Activated T-cell treated with anti-CD3 and anti-CD28 coated beads, Interleukin-2, amount 50 U/mL, for 72 hours (primary cell): ENCODE measurements at regions not wholly inside any gene's neighbourhood (a gene's known extent, or its start where the extent isn't known, plus 50 kb on each side); places are given as distances from the start of the nearest gene placed in this dataset.

Source experiments
- ATAC-seq, 2 donors: fragments of 150-1000 bp; cut with Tn5 transposase; replicated peaks in 1 of 2; 2 replicates each; pipeline ENCODE4 v1.10.0; 2021; ENCODE audit warnings: moderate library complexity in 2 of 2, mild to moderate bottlenecking in 1 of 2
- DNase-seq, 2 donors: peaks; one replicate each; pipeline ENCODE4 v3.0.0; 2021 to 2022; ENCODE audit warnings: mixed read lengths in 1 of 2
- H3K27ac Mint-ChIP-seq: one replicate; pipeline ENCODE4 v1.8.0; 2022; ENCODE audit warnings: mild to moderate bottlenecking, moderate library complexity, mixed read lengths
- H3K27me3 Mint-ChIP-seq: one replicate; pipeline ENCODE4 v1.8.0; 2022; ENCODE audit warnings: low read depth, mixed read lengths
- H3K36me3 Mint-ChIP-seq, 2 donors: one replicate each; pipeline ENCODE4 v1.8.0; 2022; ENCODE audit warnings: mixed read lengths in 2 of 2, mild to moderate bottlenecking in 1 of 2; ENCODE audit not compliant: insufficient read depth in 2 of 2
- H3K4me1 Mint-ChIP-seq: one replicate; pipeline ENCODE4 v1.8.0; 2022; ENCODE audit warnings: low read depth, mixed read lengths
- H3K4me3 Mint-ChIP-seq, 2 donors: one replicate each; pipeline ENCODE4 v1.8.0; 2022; ENCODE audit warnings: mild to moderate bottlenecking in 2 of 2, mixed read lengths in 2 of 2, moderate library complexity in 2 of 2
- H3K9me3 Mint-ChIP-seq, 2 donors: one replicate each; pipeline ENCODE4 v1.8.0; 2022; ENCODE audit warnings: mixed read lengths in 2 of 2

DNA sequence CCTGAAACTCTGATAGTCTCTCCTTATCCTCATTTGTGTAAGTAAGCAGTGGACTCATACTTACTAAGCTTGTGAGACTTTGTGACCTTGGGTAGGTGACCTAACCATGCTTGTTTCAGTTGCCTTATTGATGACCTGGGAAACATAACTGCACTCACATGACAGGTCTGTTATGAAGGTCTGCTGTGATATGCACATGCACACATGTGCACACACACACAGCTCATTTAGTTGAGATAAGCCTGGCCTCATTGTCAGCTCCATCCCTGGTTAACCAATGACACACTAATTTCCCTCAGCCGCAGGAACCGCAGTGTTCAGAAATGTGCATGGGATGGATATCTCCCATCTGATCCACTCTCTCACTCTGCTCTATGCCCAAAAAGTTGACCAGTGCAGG is 177.2 kb downstream of the GPAM start:
- no peak for DNase-seq
- no peak for ATAC-seq
- Mint-ChIP-seq H3K4me3 (no peak overlapping the region), H3K4me1 (no peaks in the 10 kb centered on the region), H3K27ac (no peak overlapping the region), H3K27me3 (no peaks in the 10 kb centered on the region), H3K9me3 (no peaks in the 10 kb centered on the region), H3K36me3 (no peaks in the 10 kb centered on the region)

DNA sequence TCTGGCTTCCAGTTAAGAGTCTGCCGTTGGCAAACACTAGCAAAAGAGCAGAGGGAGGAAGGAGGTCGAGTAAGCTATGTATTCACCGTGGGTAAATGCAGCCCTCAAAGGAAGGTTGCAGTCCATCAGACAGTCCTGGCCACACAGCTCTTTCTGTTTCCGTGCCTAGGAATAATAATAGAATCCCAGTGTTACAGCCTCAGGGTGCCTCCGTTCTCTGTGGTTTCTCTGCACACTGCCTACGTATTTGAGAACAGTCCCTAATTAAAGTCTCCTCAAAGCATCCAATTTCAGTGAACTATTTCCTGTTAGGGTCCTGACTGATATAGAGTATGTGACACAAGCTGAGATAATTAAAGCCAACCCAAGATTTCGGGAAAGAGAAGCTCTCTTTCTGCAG is 176.7 kb downstream of the GPAM start:
- Mint-ChIP-seq H3K4me1 (no peaks in the 10 kb centered on the region), H3K36me3 (no peaks in the 10 kb centered on the region)
- no peak for ATAC-seq

DNA sequence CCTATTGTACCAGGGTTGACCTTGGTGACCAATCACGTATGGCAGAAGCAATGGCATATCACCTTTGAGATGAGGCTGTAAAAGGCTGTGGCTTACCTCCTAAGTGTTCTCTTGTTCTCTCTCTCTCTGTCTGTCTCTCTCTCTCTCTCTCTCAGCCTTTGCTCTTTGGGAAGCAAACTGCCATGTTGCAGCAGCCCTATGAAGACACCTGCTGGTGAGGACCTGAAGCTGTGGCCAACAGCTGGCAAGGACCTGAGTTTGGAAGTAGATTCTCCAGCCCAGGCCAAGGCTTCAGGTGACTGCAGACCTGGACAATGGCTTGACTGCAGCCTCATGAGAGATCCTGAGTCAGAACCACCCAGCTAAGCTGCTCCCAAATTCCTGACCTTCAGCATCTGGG is 161.4 kb downstream of the GPAM start:
- Mint-ChIP-seq H3K27ac (no peak overlapping the region), H3K4me3 (no peak overlapping the region)

More for the DNA sequence above, 176.7 kb downstream of the GPAM start:
- no peaks in the 10 kb centered on the region for H3K27me3 Mint-ChIP-seq
- no peaks in the 10 kb centered on the region for H3K9me3 Mint-ChIP-seq
- DNase-seq: no peak
- no peak overlapping the region for H3K4me3 Mint-ChIP-seq
- no peak overlapping the region for H3K27ac Mint-ChIP-seq

DNA sequence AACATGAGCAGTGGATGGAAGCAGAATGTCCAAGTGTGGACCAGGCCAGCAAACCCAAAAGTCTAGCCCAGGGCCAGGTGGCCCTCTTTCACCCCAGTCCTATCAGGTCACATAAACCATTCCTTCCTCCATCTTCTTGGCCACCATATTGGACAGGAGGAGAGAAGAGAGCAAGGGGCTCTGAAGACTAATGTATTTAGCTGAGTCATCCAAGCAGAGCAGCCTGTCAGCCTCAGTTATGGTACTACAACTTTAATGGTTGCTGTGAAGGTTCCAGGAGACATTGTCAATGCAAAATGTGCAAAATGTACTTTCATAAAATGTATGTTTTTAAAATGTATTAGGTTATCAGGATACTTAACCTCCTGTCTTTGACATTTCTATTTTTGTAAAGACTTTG is 159.5 kb downstream of the GPAM start:
- ATAC-seq (no peak), DNase-seq (no peak)
- Mint-ChIP-seq H3K4me3 (no peak overlapping the region), H3K27ac (no peak overlapping the region), H3K36me3 (peaks cover 1 to 2% of the 10 kb centered on the region in 2 donors), H3K4me1 (no peaks in the 10 kb centered on the region), H3K27me3 (no peaks in the 10 kb centered on the region), H3K9me3 (peaks cover 3% of the 10 kb centered on the region in 2 donors)

More for the DNA sequence above, 161.4 kb downstream of the GPAM start:
- DNase-seq: no peak
- Mint-ChIP-seq H3K27me3 (no peaks in the 10 kb centered on the region), H3K9me3 (peaks cover 0 to 3% of the 10 kb centered on the region in 2 donors), H3K4me1 (no peaks in the 10 kb centered on the region), H3K36me3 (no peaks in the 10 kb centered on the region)
- ATAC-seq: no peak

DNA sequence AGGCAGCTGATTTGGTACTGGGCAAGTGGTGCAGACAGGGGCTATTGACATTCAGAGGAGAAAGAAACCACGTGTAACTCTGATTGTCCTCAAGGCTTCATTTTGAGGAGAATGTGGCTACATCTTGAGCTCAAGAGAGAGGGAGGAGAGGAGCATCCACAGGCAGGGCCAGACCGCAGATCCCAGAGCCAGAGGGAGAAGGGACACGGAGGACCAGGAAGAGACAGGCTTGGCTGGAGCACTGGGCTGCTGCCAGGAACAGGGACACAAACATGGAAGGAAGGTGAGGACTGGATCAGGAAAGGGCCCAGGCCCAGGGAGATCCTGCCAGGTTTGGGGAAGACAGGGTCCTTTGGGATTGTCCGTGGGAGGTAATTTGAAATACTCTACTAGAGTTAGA is 158.3 kb downstream of the GPAM start:
- peaks cover 3 to 7% of the 10 kb centered on the region in 2 donors for H3K9me3 Mint-ChIP-seq
- DNase-seq (no peak), ATAC-seq (no peak)
- H3K27ac Mint-ChIP-seq: no peak overlapping the region
- no peak overlapping the region for H3K4me3 Mint-ChIP-seq
- H3K27me3 Mint-ChIP-seq: no peaks in the 10 kb centered on the region
- H3K4me1 Mint-ChIP-seq: no peaks in the 10 kb centered on the region
- H3K36me3 Mint-ChIP-seq: peaks cover 2 to 3% of the 10 kb centered on the region in 2 donors

DNA sequence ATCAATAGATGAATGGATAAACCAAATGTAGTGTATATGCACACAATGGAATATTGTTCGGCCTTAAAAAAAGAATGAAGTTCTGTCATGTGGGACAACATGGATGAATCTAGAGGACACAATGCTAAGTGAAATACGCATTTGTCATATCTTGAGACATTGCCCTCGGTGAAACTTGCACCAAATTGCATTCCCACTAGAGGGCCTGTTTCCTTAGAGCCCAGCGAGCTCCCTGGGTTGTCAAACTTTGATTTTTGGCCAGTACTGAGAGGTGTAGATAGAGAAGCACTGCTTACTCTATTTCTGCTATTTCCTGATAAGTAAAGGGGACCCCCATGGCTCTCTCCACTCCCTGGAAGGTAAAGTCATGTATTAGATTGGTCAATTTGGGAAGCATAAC is 157.1 kb downstream of the GPAM start:
- Mint-ChIP-seq H3K4me3 (no peak overlapping the region), H3K36me3 (peaks cover 3 to 4% of the 10 kb centered on the region in 2 donors), H3K9me3 (peaks cover 3 to 7% of the 10 kb centered on the region in 2 donors), H3K27me3 (no peaks in the 10 kb centered on the region), H3K27ac (no peak overlapping the region), H3K4me1 (no peaks in the 10 kb centered on the region)
- ATAC-seq (no peak), DNase-seq (no peak)

DNA sequence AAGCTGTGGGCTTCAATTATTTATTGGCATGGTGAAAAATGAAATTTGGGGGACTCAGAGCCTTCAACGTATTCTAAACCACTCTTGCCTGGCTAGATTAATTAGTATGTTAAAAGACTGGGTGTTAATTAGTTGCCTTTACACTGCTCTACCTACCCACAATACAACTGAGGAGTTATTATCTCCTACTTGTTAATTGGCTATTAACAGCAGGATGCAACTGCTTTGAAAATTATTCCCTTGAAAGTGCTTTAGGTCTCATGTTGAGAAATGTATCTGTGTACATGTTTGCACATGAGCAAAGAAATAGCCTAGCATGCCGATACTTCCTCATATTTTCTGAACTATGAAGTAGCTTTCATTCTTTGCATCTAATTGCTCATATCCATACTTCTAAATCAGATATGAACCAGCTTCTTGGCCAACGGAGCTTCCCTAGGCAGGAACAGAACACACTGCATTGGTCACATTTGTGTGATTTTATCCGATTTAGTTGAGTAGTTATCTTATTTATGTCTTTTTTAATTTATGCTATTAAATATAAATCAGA is 155.8 kb downstream of the GPAM start:
- H3K4me1 Mint-ChIP-seq: no peaks in the 10 kb centered on the region
- H3K9me3 Mint-ChIP-seq: peaks cover 3 to 7% of the 10 kb centered on the region in 2 donors
- H3K36me3 Mint-ChIP-seq: peaks cover 3 to 4% of the 10 kb centered on the region in 2 donors
- DNase-seq (no peak), ATAC-seq (no peak)
- no peak overlapping the region for H3K4me3 Mint-ChIP-seq
- H3K27ac Mint-ChIP-seq: no peak overlapping the region
- no peaks in the 10 kb centered on the region for H3K27me3 Mint-ChIP-seq

DNA sequence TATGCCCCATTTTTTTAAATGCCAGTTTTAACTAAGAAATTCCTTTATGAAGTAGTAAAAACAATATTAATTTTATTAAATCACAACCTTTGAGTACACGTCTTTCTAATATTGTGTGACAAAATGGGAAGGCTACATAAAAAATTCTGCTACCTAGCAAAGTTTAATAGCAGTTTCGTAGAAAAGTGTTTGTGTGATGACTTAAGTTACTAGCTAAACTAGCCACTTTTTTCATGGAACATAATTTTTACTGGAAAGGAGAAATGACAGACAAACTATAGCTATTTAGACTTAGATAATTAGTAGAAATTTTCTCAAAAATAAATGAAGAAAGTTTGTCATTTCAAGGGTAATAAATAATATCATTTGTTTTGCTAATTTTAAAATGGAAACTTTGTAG is 153.1 kb downstream of the GPAM start:
- ATAC-seq (no peak), DNase-seq (no peak)
- Mint-ChIP-seq H3K27ac (no peak overlapping the region), H3K9me3 (peaks cover 0 to 7% of the 10 kb centered on the region in 2 donors), H3K4me3 (no peak overlapping the region), H3K36me3 (peaks cover 3 to 4% of the 10 kb centered on the region in 2 donors), H3K4me1 (no peaks in the 10 kb centered on the region), H3K27me3 (no peaks in the 10 kb centered on the region)

DNA sequence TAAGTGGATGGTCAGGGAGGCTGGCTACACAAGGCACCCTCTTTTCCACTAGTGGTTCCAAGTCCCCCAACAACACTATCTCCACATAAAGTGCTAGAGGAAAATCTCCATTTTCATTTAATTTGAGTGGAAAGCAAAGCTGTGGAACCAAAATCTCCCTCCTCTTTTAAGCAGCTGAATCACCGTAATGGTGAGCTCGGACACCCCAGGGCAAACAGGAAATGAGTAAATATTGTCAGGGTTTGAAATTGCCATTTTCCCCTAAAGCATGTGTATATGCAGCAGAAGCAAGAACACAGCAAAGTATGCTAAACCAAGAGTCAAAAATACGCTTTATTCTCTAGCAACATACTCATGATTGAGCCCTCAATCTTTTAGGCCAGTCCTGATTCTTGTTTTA is 143.7 kb downstream of the GPAM start:
- no peak for ATAC-seq
- Mint-ChIP-seq H3K4me3 (no peak overlapping the region), H3K36me3 (no peaks in the 10 kb centered on the region), H3K27me3 (no peaks in the 10 kb centered on the region), H3K4me1 (no peaks in the 10 kb centered on the region), H3K27ac (no peak overlapping the region), H3K9me3 (peaks cover 0 to 3% of the 10 kb centered on the region in 2 donors)
- no peak for DNase-seq

DNA sequence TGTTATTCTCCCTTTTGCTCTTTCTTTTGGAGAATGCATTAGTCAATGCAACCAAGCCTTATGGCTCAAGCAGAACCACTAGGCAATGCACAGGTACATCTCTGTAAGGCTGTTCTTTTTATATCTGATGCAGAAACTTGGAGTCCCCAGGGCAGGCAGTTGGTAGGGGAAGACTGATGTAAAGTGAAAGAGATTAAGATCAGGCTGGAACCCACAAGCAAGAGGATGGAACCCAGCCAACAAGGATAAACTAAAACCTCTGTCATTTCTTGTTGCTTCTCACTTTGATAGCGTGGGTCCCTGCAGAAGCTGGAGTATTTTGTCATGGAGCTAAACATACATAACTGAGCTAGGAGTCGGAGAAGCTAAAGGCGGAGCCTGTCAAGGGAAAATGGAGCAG is 142.9 kb downstream of the GPAM start:
- Mint-ChIP-seq H3K27ac (no peak overlapping the region), H3K27me3 (no peaks in the 10 kb centered on the region), H3K9me3 (peaks cover 0 to 6% of the 10 kb centered on the region in 2 donors), H3K36me3 (no peaks in the 10 kb centered on the region), H3K4me3 (no peak overlapping the region), H3K4me1 (no peaks in the 10 kb centered on the region)
- DNase-seq (no peak), ATAC-seq (no peak)

DNA sequence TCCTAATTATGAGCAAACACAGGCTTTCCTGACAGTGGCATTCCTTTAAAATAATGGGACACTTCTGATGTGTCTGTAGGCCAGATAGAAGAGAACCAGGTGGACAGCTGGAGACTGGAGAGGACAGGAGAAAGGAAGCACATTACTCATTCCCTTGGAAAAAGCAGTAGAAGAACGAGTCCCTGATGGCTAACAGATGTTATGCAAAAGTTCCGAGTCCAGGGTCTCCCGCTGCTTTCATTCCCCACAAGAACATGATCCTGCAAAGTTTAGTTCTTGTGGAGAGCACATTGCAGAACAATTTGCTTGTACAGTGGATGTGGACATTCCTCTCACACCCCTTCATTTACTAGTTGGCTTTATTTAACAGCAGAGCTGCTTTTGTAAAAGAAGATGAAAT is 137.6 kb downstream of the GPAM start:
- DNase-seq: no peak
- ATAC-seq: no peak
- H3K36me3 Mint-ChIP-seq: no peaks in the 10 kb centered on the region
- H3K4me3 Mint-ChIP-seq: no peak overlapping the region
- H3K4me1 Mint-ChIP-seq: no peaks in the 10 kb centered on the region
- peaks cover 0 to 6% of the 10 kb centered on the region in 2 donors for H3K9me3 Mint-ChIP-seq
- no peaks in the 10 kb centered on the region for H3K27me3 Mint-ChIP-seq
- H3K27ac Mint-ChIP-seq: no peak overlapping the region

DNA sequence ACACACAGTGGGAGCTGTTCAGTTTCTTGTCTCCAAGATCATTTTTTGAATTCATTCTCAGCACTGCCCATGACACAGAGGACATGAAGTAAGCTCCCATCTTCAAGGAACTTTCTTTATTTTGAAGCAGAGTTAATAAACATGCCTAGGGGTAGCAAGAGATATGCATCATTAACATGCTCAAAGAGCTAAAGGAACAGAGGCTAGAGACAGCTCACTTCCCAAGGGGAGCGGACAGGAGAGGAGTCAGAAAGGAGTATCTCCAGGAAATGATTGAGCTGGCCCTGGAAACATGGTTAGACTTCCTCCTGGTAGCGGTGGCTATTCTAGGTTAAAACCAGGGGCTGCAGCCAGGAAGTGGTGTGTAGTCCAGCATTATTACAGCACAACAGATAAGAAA is 135.9 kb downstream of the GPAM start:
- H3K27ac Mint-ChIP-seq: no peak overlapping the region
- H3K4me3 Mint-ChIP-seq: no peak overlapping the region
- H3K4me1 Mint-ChIP-seq: no peaks in the 10 kb centered on the region
- ATAC-seq (no peak), DNase-seq (no peak)
- H3K36me3 Mint-ChIP-seq: no peaks in the 10 kb centered on the region
- no peaks in the 10 kb centered on the region for H3K27me3 Mint-ChIP-seq
- peaks cover 0 to 4% of the 10 kb centered on the region in 2 donors for H3K9me3 Mint-ChIP-seq

DNA sequence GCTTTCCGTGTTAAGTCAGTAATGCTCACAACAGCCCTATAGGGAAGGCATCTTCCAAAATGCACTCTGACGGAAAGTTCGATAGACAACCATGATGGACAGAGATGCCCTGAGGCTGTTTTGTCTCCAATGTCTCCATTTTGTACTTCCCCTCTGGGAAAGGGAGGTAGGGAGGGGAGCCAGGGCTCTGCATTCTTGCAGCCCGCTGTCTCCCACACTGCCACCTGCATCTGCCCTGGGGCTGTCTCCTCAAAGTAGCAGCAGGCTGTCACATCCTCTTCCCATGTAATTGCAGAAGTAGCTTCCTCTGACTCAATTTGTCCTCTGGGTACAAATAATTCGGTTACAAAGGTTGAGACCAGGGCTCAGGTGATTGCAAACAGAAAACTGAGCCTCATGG is 131.4 kb downstream of the GPAM start:
- ATAC-seq (no peak), DNase-seq (no peak)
- H3K9me3 Mint-ChIP-seq: no peaks in the 10 kb centered on the region
- no peak overlapping the region for H3K4me3 Mint-ChIP-seq
- no peaks in the 10 kb centered on the region for H3K4me1 Mint-ChIP-seq
- no peaks in the 10 kb centered on the region for H3K36me3 Mint-ChIP-seq
- H3K27me3 Mint-ChIP-seq: peaks cover 4% of the 10 kb centered on the region
- H3K27ac Mint-ChIP-seq: no peak overlapping the region

DNA sequence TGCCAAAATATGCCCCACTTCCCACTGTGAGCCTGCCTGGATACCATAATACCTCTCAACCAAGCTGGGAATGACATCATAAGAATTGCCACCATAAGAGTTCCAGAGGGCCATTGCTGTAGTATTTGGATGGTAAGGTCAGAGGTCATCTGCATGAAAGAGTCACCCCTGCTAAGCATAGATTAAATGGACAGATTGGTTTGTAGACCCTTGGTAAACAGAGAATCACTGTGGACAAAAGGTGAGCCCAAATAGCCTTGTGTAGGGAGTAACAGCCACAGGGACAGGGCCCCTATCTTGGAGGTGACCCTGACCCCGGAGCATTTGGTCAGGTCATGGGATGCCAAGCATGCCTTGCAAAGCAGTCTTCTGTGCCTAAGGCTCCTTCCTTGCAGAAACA is 129.7 kb downstream of the GPAM start:
- Mint-ChIP-seq H3K4me3 (no peak overlapping the region), H3K9me3 (no peaks in the 10 kb centered on the region), H3K27me3 (peaks cover 4% of the 10 kb centered on the region), H3K4me1 (no peaks in the 10 kb centered on the region), H3K27ac (no peak overlapping the region), H3K36me3 (no peaks in the 10 kb centered on the region)
- DNase-seq (no peak), ATAC-seq (no peak)
